ENCODE measurements at regions not wholly inside any gene's neighbourhood (a gene's known extent, or its start where the extent isn't known, plus 50 kb on each side); places are given as distances from the start of the nearest gene placed in this dataset.

DNA sequence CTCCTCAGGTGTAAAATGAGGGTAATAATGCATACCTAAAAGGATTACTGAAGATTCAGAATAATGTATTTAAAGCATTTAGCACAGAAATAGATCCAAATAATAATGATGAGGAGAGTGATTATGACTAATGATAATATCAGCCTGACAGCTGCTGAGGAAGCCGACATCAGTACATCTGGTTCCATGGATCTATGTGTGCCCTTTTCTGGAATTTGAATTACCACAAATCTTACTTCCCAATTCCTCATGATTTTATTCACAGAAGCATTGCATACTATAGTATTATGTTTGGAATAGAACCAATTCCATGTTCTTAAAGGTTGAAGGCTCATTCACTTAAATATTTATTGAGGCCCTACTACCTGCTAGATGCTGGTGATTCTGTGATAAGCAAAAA lies 248.9 kb upstream of the THUMPD2 start:
- TF ChIP-seq FOXK2 (IDR thresholded peaks at IDR 0.05) (no peak), SP1 (IDR thresholded peaks at IDR 0.05) (no peak), FOXM1 (IDR thresholded peaks at IDR 0.05; ENCODE audit: borderline replicate concordance) (no peak), TARDBP (IDR thresholded peaks at IDR 0.05) (no peak), SUZ12 (IDR thresholded peaks at IDR 0.05) (no peak)
